ENCODE measurements at regions not wholly inside any gene's neighbourhood (a gene's known extent, or its start where the extent isn't known, plus 50 kb on each side); places are given as distances from the start of the nearest gene placed in this dataset.

- ChIA-PET CTCF (no interaction called here), POLR2A (no interaction called here)
- DNase-seq (ENCODE audit: low read depth, low spot score) (no peak), ATAC-seq (no peak)
- intact Hi-C loops (cut with micrococcal nuclease; ENCODE audit: unreplicated experiment), result no loop called here
- BruUV-seq (replicated peaks), result no TSS peak
- H3K27me3 ChIP-seq (ENCODE audit: control insufficient read depth, insufficient read depth, low read length), result no peaks in the 10 kb centered on the region; the same call in 1 of the 2 replicates
- in situ Hi-C loops (cut with HindIII; ENCODE audit: low pct_unique_long_range_greater_than_20kb, low sequenced_read_pairs), result no loop called here
- no peaks in the 10 kb centered on the region for H3K9me3 ChIP-seq (ENCODE audit: control insufficient read depth, insufficient read depth, low read depth, low read length)
- H3K4me1 ChIP-seq (ENCODE audit: control insufficient read depth, insufficient read depth, low read length), result no peaks in the 10 kb centered on the region
- H3K27ac ChIP-seq (ENCODE audit: low read length), result no peak overlapping the region
- H3K36me3 ChIP-seq (ENCODE audit: control insufficient read depth, insufficient read depth, low read length), result no peaks in the 10 kb centered on the region
- TF ChIP-seq, protein P1, sequence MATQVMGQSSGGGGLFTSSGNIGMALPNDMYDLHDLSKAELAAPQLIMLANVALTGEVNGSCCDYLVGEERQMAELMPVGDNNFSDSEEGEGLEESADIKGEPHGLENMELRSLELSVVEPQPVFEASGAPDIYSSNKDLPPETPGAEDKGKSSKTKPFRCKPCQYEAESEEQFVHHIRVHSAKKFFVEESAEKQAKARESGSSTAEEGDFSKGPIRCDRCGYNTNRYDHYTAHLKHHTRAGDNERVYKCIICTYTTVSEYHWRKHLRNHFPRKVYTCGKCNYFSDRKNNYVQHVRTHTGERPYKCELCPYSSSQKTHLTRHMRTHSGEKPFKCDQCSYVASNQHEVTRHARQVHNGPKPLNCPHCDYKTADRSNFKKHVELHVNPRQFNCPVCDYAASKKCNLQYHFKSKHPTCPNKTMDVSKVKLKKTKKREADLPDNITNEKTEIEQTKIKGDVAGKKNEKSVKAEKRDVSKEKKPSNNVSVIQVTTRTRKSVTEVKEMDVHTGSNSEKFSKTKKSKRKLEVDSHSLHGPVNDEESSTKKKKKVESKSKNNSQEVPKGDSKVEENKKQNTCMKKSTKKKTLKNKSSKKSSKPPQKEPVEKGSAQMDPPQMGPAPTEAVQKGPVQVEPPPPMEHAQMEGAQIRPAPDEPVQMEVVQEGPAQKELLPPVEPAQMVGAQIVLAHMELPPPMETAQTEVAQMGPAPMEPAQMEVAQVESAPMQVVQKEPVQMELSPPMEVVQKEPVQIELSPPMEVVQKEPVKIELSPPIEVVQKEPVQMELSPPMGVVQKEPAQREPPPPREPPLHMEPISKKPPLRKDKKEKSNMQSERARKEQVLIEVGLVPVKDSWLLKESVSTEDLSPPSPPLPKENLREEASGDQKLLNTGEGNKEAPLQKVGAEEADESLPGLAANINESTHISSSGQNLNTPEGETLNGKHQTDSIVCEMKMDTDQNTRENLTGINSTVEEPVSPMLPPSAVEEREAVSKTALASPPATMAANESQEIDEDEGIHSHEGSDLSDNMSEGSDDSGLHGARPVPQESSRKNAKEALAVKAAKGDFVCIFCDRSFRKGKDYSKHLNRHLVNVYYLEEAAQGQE (IDR thresholded peaks at IDR 0.05; ENCODE audit: insufficient read depth in 1 of 2, low read depth in 2 of 2, low read length in 1 of 2), result no peak
- no peak; the same call in 1 of the 2 replicates for TF ChIP-seq CTCF (IDR thresholded peaks at IDR 0.05)
- no peak overlapping the region for H3K4me3 ChIP-seq (ENCODE audit: low read depth in 2 of 2, low read length in 2 of 2)
Observed at GRCh38 chr15:69957175-69957574, 140.5 kb downstream of the TLE3 start.

GRCh38 chr15:69958496-69959084 lies 139.1 kb downstream of the TLE3 start:
- TF ChIP-seq, protein P1 (IDR thresholded peaks at IDR 0.05; ENCODE audit: insufficient read depth in 1 of 2, low read depth in 2 of 2, low read length in 1 of 2), result no peak
- TF ChIP-seq CTCF (IDR thresholded peaks at IDR 0.05) (no peak), POLR2AphosphoS5 (IDR thresholded peaks at IDR 0.05; ENCODE audit: low read depth, low read length) (no peak), TCF7L2 (IDR thresholded peaks at IDR 0.05; ENCODE audit: low read depth, low read length) (no peak), SIN3A (IDR thresholded peaks at IDR 0.05; ENCODE audit: borderline replicate concordance, insufficient read depth, low read depth, low read length) (no peak)
- H3K36me3 ChIP-seq (ENCODE audit: control insufficient read depth, insufficient read depth, low read length), result no peaks in the 10 kb centered on the region
- no peaks in the 10 kb centered on the region for H3K9me3 ChIP-seq (ENCODE audit: control insufficient read depth, insufficient read depth, low read depth, low read length)
- no peak overlapping the region for H3K4me3 ChIP-seq (ENCODE audit: low read depth in 2 of 2, low read length in 2 of 2)
- no TSS peak for BruUV-seq (replicated peaks)
- DNase-seq (ENCODE audit: low read depth, low spot score) (no peak), ATAC-seq (no peak)
- intact Hi-C loops (cut with micrococcal nuclease; ENCODE audit: unreplicated experiment), result no loop called here
- CTCF ChIA-PET, result interaction anchor here (0.6 kb wide), 1 partner anchor 482 kb away, joined by 10 read pairs; no protein-coding TSS in a partner anchor
- H3K27ac ChIP-seq (ENCODE audit: low read length), result no peak overlapping the region
- H3K27me3 ChIP-seq (ENCODE audit: control insufficient read depth, insufficient read depth, low read length), result no peaks in the 10 kb centered on the region
- POLR2A ChIA-PET, result interaction anchor here (0.6 kb wide), 1 partner anchor 496 kb away, joined by 4 read pairs; no protein-coding TSS in a partner anchor
- in situ Hi-C loops (cut with HindIII; ENCODE audit: low pct_unique_long_range_greater_than_20kb, low sequenced_read_pairs), result no loop called here
- H3K4me1 ChIP-seq (ENCODE audit: control insufficient read depth, insufficient read depth, low read length), result no peaks in the 10 kb centered on the region
